Gastrocnemius medialis (tissue), 4 donors: ENCODE measurements at regions not wholly inside any gene's neighbourhood (a gene's known extent, or its start where the extent isn't known, plus 50 kb on each side); places are given as distances from the start of the nearest gene placed in this dataset.

Experiments used
- POLR2A ChIP-seq, 2 donors: fragments of 450-650 bp; IDR thresholded peaks; one replicate each; pipeline ENCODE4 v1.6.1; 2017; ENCODE audit warnings: antibody characterized with exemption in 2 of 2, mild to moderate bottlenecking in 2 of 2, moderate library complexity in 2 of 2
- TF ChIP-seq, protein P1 (sequence below), 5 experiments: fragments of 450-650 bp in 3 of 5; fragments of 200-600 bp in 2 of 5; sonication (generic) in 2 of 5; IDR thresholded peaks in 4 of 5; conservative IDR thresholded peaks in 1 of 5; 1 replicate in 4 of 5; 2 replicates in 1 of 5; pipeline ENCODE4 v1.5.1; 2016 to 2019; ENCODE audit warnings: antibody characterized with exemption in 5 of 5, mild to moderate bottlenecking in 3 of 5, moderate library complexity in 3 of 5

DNA sequence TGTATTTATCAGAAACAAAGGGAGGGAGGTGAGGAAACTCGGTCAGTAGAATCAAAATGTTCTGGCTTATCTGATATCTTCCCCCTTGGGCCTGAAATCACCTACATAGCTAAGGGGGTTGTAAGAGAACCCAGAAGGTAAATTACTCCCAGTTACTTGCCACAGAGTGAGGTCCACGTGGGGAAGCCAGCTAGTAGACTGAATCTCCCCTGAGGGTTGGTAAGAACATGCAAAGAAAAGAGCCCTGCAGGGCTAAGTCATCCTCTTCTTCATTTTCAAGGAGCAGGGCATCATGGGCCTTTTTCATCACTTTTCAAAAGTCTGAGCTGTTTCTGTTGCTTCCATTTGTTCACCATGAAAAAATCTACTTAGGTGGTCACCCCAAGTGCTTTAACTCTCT is 115.4 kb downstream of the QRSL1 start:
- TF ChIP-seq, protein P1, sequence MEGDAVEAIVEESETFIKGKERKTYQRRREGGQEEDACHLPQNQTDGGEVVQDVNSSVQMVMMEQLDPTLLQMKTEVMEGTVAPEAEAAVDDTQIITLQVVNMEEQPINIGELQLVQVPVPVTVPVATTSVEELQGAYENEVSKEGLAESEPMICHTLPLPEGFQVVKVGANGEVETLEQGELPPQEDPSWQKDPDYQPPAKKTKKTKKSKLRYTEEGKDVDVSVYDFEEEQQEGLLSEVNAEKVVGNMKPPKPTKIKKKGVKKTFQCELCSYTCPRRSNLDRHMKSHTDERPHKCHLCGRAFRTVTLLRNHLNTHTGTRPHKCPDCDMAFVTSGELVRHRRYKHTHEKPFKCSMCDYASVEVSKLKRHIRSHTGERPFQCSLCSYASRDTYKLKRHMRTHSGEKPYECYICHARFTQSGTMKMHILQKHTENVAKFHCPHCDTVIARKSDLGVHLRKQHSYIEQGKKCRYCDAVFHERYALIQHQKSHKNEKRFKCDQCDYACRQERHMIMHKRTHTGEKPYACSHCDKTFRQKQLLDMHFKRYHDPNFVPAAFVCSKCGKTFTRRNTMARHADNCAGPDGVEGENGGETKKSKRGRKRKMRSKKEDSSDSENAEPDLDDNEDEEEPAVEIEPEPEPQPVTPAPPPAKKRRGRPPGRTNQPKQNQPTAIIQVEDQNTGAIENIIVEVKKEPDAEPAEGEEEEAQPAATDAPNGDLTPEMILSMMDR (IDR thresholded peaks at IDR 0.05 in 4 of 5, conservative IDR thresholded peaks at IDR 0.05 in 1 of 5) = no peak
- TF ChIP-seq POLR2A (IDR thresholded peaks at IDR 0.05) = no peak
